Motor neuron (in vitro differentiated cells): ENCODE measurements at regions not wholly inside any gene's neighbourhood (a gene's known extent, or its start where the extent isn't known, plus 50 kb on each side); places are given as distances from the start of the nearest gene placed in this dataset.

Experiments used
- ATAC-seq, 8 experiments: fragments of 200-7000 bp; cut with Tn5 transposase; replicated peaks in 6 of 8; 2 replicates each; pipeline ENCODE4 v1.8.0; 2021; ENCODE audit warnings: mild to moderate bottlenecking in 8 of 8, moderate library complexity in 8 of 8
- H3K27ac ChIP-seq, 2 donors: fragments of 250-450 bp; sonication (Bioruptor Pico); 2 replicates each; pipeline ENCODE4 v1.9.0; 2021; ENCODE audit warnings: antibody characterized with exemption in 2 of 2, mild to moderate bottlenecking in 2 of 2, moderate library complexity in 1 of 2
- H3K4me1 ChIP-seq, 2 donors: fragments of 250-450 bp; sonication (Bioruptor Pico); replicated peaks in 1 of 2; 2 replicates each; pipeline ENCODE4 v1.6.1; 2021; ENCODE audit warnings: antibody characterized with exemption in 2 of 2, mild to moderate bottlenecking in 2 of 2, moderate library complexity in 1 of 2
- H3K4me3 ChIP-seq, 5 donors: fragments of 250-450 bp; sonication (Bioruptor Pico); 2 replicates each; pipeline ENCODE4 v1.9.0; 2021; ENCODE audit warnings: antibody characterized with exemption in 5 of 5, mild to moderate bottlenecking in 5 of 5, moderate library complexity in 4 of 5
- WGBS, 10 experiments: fragments of 450-650 bp; shearing (Covaris generic); methylation state at CpG; one replicate each; pipeline ENCODE4 v1.0.0; 2022; 5-methylcytosine and 5-hydroxymethylcytosine counted together
- in situ Hi-C, 9 experiments: fragments of 400-800 bp; cut with MboI; loops; one replicate each; pipeline ENCODE4 v1.15.0; 2021; ENCODE audit warnings: low sequenced_read_pairs in 9 of 9, low pct_unique_long_range_greater_than_20kb in 2 of 9; ENCODE audit not compliant: unreplicated experiment in 9 of 9

DNA sequence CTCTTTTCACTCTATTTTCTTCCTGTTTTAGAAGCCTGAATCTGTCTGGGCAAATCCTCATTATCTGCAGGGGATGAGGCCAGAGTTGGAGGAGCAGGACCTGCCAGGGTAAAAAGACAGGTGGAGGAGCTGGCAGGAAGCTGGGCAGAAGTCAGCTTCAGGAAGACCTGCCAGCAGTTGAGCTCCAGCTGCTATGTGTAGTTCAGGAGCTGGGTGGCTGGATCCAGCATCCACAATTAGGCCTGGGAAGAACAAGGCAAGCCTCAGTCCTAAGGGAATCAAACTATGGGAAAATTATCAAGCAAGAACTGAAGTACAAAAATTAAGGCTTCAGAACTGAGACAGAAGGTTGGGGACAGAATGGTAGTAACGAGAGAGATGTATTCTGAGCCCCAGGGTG, 174.0 kb downstream of the MREG start:
- no peaks in the 10 kb centered on the region for H3K4me1 ChIP-seq
- ATAC-seq = no peak
- no peak overlapping the region for H3K4me3 ChIP-seq
- whole genome bisulfite sequencing, 10 experiments = 60 to 100% (median 100%) methylated on average over 1 of the region's 1 CpG; no CpG with 5 or more reads in 6 of the 10 experiments
- no peak overlapping the region for H3K27ac ChIP-seq
- in situ Hi-C loops = no loop called here

DNA sequence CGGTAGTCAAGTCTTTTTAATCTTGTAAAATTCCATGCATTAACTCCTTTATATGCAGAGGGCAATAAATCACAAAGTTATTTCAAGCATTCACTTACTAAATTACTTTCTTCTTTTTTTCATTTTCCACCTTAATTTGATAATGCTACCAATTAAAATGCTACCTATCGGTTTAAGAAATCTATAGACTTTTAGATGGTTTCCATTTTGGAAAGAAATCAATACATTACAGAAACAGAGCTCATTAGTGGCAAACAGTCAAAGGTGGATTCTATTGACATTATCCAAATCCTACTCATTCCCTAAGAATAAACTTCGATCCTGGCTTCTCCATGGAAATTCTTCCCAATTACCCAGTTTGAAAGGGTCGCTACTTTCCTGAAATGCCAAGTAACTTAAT, 176.5 kb downstream of the MREG start:
- H3K4me1 ChIP-seq = peaks cover 0 to 4% of the 10 kb centered on the region in 2 donors
- in situ Hi-C loops = no loop called here
- H3K4me3 ChIP-seq = no peak overlapping the region
- ATAC-seq = no peak
- no peak overlapping the region for H3K27ac ChIP-seq
- WGBS, 10 experiments = 93 to 100% (median 96%) methylated on average over 1 to 4 of the region's 4 CpGs

DNA sequence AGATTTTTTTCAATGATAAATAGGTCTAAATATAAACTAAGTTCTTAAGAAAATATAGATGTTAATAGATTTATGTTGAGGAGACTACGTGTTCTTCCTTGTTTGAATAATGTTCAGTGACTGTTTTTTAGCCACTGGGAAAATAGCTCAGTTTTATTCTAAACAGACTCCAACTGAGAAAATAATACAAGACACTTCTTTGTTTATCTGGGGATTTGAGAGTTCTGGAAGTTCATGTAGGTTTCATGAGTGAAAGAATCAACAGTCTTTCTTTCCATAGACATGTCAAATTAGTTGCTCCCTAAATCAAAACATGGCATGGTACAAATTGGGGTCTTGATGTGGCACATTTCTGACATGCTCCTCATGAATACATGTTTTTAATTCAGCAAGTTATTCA, 177.7 kb downstream of the MREG start:
- no peak overlapping the region for H3K27ac ChIP-seq
- peaks cover 0 to 4% of the 10 kb centered on the region in 2 donors for H3K4me1 ChIP-seq
- ATAC-seq = no peak
- H3K4me3 ChIP-seq = no peak overlapping the region
- in situ Hi-C loops = no loop called here
- WGBS, 10 experiments = 33 to 100% (median 90%) methylated on average over 1 of the region's 1 CpG; no CpG with 5 or more reads in 2 of the 10 experiments

DNA sequence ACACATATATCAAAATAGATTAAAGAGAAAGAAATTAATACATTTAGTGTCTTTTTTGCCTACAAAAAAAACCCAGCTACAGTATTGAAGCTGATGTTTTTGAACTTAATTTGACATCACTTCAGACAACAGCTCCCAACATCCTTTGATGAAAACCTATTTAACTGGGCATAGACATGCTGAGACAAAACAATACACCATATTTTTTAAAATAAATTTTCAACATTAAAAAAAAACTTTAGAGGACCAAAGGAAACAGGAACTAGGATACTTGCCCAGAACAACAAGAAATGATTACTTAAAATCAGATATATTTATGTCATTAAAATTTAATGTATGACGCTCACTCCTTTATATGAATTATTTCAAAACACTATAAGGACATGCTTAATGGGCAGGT, 178.1 kb downstream of the MREG start:
- no peak for ATAC-seq
- in situ Hi-C loops = no loop called here
- Histone ChIP-seq H3K27ac (no peak overlapping the region), H3K4me1 (peaks cover 0 to 4% of the 10 kb centered on the region in 2 donors), H3K4me3 (no peak overlapping the region)
- 71 to 100% (median 100%) methylated on average over 1 of the region's 1 CpG; no CpG with 5 or more reads in 2 of the 10 experiments for WGBS, 10 experiments

DNA sequence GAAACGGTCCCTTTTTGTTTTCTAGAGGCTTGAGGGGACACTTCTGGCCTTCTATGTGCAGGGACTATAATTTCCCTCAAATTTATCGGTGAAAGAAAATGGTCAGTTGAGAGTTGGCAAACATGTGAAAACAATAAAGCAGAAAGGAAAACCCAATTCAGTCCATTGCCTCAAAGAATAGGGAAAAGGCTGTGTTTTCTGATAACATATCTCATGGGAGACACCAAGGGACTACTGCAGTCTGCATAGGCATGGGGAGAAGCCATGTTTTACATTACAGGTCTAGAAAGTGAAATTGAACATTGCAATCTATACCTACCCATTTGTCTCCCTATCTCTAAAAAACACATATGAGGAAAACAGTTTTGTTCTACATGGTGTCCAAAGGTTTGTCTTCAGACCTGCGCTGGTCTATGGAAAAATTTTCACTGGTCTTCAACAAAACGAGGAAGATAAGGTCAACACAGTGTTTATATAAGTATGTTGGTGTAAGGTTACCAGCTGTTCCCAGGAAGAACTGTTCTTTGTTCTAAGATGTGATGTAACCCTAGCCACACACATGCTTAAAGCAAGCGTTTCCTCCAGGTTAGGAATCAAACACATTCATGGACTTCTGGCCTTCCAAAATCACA, 179.7 kb downstream of the MREG start:
- in situ Hi-C loops = no loop called here
- Histone ChIP-seq H3K4me3 (no peak overlapping the region), H3K27ac (no peak overlapping the region), H3K4me1 (peaks cover 0 to 4% of the 10 kb centered on the region in 2 donors)
- WGBS, 10 experiments = 71 to 100% (median 84%) methylated on average over 2 to 5 of the region's 5 CpGs
- peak in 1 of 8 experiments; percentile 53 for ATAC-seq

DNA sequence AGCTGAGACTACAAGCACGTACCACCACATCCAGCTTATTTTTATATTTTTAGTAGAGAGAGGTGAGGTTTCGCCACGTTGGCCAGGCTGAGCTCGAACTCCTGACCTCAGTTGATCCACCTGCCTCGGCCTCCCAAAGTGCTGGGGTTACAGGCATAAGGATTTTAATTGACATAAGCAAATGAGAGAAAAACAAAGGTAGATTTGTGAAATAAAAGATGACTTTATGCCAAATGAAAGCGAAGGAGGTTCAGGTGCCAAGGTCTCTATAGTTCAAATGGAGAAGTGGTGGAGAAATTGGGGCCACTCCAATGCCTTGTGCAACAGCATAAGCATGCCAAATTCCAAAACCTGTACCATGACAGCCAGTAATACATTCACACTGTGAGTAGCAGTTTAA, 180.6 kb downstream of the MREG start:
- peaks cover 0 to 4% of the 10 kb centered on the region in 2 donors for H3K4me1 ChIP-seq
- no peak overlapping the region for H3K27ac ChIP-seq
- ATAC-seq = no peak
- 80 to 100% (median 92%) methylated on average over 1 to 5 of the region's 6 CpGs; no CpG with 5 or more reads in 2 of the 10 experiments for WGBS, 10 experiments
- in situ Hi-C loops = no loop called here
- no peak overlapping the region for H3K4me3 ChIP-seq

DNA sequence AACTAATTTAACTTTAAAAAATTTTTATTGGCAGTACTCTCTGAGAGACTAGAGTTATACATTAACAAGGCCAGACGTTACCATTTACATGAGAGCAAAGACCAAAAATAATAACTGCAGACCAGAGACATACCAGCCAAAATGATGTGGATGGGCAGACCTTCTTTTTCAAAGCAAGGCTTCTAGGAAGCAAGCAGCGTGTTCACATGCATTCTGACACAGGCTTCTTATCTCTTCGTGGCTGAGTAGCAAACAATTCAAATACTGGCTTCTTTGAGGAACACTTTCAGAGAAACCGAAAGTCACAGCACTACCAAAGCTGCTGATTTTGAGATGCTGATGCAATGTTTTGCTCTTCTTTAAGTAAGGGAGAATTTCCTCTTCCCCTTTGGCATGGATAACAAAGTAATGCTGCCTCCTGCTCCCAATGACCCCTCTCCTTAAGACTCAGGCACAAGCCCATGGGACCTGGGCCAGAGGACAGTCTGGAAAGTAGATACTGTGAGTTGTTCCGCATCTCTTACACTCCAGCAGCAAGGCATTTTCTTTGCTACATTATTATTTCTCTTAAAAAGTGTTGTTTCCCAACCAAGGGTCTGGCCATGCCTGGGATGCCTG, 181.9 kb downstream of the MREG start:
- H3K4me3 ChIP-seq = no peak overlapping the region
- H3K27ac ChIP-seq = no peak overlapping the region
- H3K4me1 ChIP-seq = peaks cover 0 to 8% of the 10 kb centered on the region in 2 donors
- no peak for ATAC-seq
- in situ Hi-C loops = no loop called here
- 53 to 84% (median 76%) methylated on average over 1 to 5 of the region's 5 CpGs; no CpG with 5 or more reads in 1 of the 10 experiments for WGBS, 10 experiments

DNA sequence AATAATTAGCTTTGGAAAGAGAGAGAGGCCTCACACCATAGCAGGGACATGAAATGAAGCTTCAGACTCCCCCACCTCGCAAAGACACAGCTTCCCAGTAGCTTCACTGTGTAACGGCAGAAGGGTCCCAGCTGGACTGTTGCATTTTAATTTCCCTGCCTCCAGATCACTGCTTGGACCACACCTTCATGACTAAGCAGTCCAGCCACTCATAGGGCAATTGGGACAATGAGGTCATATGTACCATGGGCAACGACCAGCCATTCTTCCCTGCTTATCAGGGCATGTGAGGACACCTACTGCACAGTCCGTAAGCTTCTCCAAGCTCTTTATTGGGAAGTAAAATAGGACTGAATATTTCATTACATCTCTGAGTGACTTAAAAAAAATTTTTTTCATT, 183.0 kb downstream of the MREG start:
- WGBS, 10 experiments = 8 to 75% (median 60%) methylated on average over 1 to 4 of the region's 4 CpGs; no CpG with 5 or more reads in 5 of the 10 experiments
- Histone ChIP-seq H3K4me1 (peaks cover 0 to 8% of the 10 kb centered on the region in 2 donors), H3K27ac (no peak overlapping the region), H3K4me3 (no peak overlapping the region)
- peak in 7 of 8 experiments; percentile 35 to 97 (median 87) for ATAC-seq
- in situ Hi-C loops = no loop called here

DNA sequence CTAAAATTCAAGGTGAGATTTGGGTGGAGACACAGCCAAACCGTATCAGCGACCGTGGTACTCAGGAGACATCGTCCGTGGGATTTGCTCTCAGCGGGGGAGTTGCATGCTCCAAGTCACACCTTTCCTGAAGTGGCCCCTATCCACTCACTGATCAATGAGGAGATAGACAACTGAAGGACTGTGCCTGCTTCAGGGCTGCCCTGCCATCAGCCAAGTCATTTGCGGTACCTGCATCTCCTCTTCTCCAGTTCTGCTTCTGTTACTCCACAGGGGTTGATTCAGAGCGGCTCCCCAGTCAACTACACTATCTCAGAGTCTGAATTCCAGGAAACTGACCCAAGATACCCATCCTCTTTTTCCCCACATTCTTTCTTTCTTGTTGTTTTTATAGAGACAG, 184.1 kb downstream of the MREG start:
- no peak for ATAC-seq
- in situ Hi-C loops = no loop called here
- WGBS, 10 experiments = 86 to 100% (median 95%) methylated on average over 1 to 6 of the region's 8 CpGs; no CpG with 5 or more reads in 1 of the 10 experiments
- H3K4me1 ChIP-seq = peaks cover 0 to 8% of the 10 kb centered on the region in 2 donors
- H3K27ac ChIP-seq = no peak overlapping the region
- H3K4me3 ChIP-seq = no peak overlapping the region

DNA sequence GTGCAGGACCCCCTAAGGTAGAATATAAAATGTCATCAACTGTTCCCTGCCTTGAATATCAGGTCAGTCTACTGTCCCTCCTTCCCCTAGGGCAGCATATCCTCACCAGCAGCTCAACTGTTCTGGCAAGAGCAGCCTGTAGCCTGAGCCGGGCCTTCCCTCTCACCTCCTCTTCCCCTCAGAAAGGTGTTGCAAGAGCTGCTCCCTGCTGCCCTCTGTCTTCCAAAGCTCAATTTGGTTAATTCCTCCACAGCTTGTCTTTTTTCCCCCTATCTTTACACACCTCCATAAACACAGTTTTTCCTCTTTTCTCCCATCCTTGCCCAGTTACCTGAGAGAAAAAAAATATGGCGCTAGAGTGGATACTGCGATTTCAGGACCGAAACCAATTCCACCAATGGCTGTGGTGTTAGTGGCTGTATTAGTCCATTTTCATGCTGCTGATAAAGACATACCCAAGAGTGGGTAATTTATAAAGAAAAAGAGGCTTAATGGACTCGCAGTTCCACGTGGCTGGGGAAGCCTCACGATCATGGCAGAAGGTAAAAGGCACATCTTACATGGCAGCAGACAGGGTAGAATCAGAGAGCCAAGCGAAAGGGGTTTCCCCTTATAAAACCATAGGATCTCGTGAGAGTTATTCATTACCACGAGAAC, 184.7 kb downstream of the MREG start:
- H3K4me3 ChIP-seq = no peak overlapping the region
- peaks cover 0 to 4% of the 10 kb centered on the region in 2 donors for H3K4me1 ChIP-seq
- in situ Hi-C loops = no loop called here
- 60 to 94% (median 87%) methylated on average over 1 to 9 of the region's 10 CpGs for WGBS, 10 experiments
- ATAC-seq = peak in 3 of 8 experiments; percentile 31 to 77 (median 36)
- no peak overlapping the region for H3K27ac ChIP-seq

DNA sequence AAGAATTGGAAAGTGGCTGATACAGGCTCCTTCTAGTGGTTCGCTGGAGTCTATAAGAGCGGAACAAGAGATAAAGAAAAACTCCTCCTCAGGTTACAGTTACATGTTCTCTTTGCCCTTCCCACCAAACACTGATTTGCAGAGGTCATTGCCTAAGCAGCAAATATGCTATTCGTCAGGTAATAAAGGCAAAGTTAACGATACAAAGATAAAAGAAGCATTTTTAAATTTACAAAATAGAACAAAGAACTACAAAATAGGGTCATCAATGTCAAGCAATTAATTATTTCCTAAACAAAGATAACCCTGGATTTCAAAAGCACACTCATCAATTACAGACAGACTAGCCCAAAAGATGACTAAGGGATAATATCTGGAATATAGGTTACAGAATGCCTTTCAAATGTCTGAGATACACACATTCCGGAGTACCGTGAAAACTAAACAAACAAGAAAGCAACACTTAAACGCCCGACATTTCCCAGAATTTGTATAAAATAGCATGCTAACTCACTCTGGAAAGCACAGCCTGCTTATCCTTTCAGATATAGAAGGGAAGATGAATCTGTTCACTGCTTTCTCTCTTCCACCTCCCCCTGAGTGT, 186.4 kb downstream of the MREG start:
- in situ Hi-C loops = no loop called here
- WGBS, 10 experiments = 29 to 79% (median 61%) methylated on average over 3 to 8 of the region's 8 CpGs
- peak in 2 of 8 experiments; percentile 20 to 42 for ATAC-seq
- Histone ChIP-seq H3K27ac (no peak overlapping the region), H3K4me1 (peaks cover 0 to 4% of the 10 kb centered on the region in 2 donors), H3K4me3 (no peak overlapping the region)

DNA sequence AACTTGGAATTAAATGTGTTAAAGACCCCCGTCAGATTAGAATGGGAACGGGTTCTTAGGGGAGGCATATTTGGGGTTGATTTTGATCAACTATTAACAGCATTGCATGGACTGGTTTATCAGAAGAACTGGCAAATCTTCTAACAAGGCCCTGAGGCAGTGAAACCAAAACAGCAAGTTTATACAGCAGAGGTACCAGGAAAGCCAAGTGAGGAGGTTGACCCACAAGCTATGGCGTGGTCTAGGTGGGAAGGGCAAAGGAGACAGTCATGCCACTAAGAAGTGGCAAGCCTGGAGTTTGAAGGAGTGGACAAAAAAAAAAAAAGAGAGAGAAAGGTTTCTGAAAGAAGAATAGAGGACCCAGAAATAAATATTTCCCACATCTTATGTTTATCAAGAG, 187.0 kb downstream of the MREG start:
- H3K4me1 ChIP-seq = peaks cover 0 to 4% of the 10 kb centered on the region in 2 donors
- H3K4me3 ChIP-seq = no peak overlapping the region
- WGBS, 10 experiments = 33 to 100% (median 80%) methylated on average over 1 to 3 of the region's 3 CpGs; no CpG with 5 or more reads in 1 of the 10 experiments
- no peak for ATAC-seq
- in situ Hi-C loops = no loop called here
- H3K27ac ChIP-seq = no peak overlapping the region

DNA sequence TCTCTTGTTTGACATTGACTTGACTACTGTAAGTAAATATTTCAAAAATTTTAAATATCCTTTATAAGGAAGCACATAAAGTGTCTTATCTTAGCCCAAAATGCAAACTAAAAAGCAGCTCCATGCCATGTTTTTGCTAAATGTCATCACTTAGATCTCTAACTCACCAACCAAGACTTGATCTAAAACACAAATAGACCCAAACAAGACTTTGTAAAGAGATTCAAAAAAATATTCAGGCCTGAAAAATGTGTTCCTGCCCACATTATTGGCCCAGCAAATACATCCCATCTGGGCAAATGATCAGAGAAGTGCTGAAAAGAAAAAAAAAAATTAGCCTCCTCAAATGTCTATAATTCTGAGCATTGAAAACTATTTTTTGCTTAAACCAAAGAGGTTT, 187.6 kb downstream of the MREG start:
- Histone ChIP-seq H3K4me1 (peaks cover 0 to 4% of the 10 kb centered on the region in 2 donors), H3K4me3 (no peak overlapping the region), H3K27ac (no peak overlapping the region)
- no peak for ATAC-seq
- in situ Hi-C loops = no loop called here
